ENCODE measurements at regions not wholly inside any gene's neighbourhood (a gene's known extent, or its start where the extent isn't known, plus 50 kb on each side); places are given as distances from the start of the nearest gene placed in this dataset.

DNA sequence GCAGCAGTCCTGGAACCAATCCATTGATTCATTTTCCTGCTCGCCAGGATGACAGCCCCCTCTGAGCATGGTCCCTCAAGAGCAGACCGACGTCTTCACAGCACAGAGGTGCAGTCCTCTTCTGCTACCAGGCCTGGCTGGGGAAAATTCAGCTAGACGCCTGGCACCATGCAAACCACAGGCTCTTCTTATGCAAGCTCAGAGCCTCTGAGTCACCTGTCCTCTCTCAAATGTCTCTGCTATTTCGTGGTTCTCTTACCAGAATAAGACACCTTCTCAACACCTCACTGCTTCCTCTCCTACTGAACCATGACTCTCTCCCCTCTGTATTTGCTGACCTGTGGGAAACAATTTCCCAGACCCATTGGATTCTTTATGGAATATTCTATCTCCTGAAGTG lies 79.8 kb upstream of the CYRIA start:
- Histone ChIP-seq H3K36me3 (ENCODE audit: control insufficient read depth in 2 of 2, extremely low read depth in 1 of 2, insufficient read depth in 2 of 2, low read length in 2 of 2) (no peaks in the 10 kb centered on the region), H3K4me3 (ENCODE audit: control insufficient read depth in 2 of 3, extremely low read depth in 1 of 3, insufficient read depth in 2 of 3, low read depth in 1 of 3, low read length in 3 of 3) (no peak overlapping the region), H2AFZ (ENCODE audit: control insufficient read depth, low read length) (no peak overlapping the region), H3K4me2 (ENCODE audit: control insufficient read depth, extremely low read depth, insufficient read depth, low read depth, low read length) (no peak overlapping the region), H3K27me3 (ENCODE audit: control insufficient read depth, extremely low read depth, insufficient read depth, low read length) (no peaks in the 10 kb centered on the region), H3K9ac (ENCODE audit: control insufficient read depth, extremely low read depth, insufficient read depth, low read length) (no peak overlapping the region), H4K20me1 (ENCODE audit: control insufficient read depth, extremely low read depth, insufficient read depth, low read length) (no peaks in the 10 kb centered on the region), H3K79me2 (ENCODE audit: control insufficient read depth, insufficient read depth, low read length) (no peaks in the 10 kb centered on the region), H3K9me1 (ENCODE audit: control insufficient read depth, extremely low read depth, insufficient read depth, low read length) (no peaks in the 10 kb centered on the region), H3K27ac (ENCODE audit: control insufficient read depth, insufficient read depth, low read length) (no peak overlapping the region), H3K9me3 (ENCODE audit: control insufficient read depth, low read depth, low read length) (no peaks in the 10 kb centered on the region), H3K4me1 (ENCODE audit: control insufficient read depth, extremely low read depth, insufficient read depth, low read length) (no peaks in the 10 kb centered on the region)
- dilution Hi-C loops (cut with MboI; ENCODE audit: extremely low pct_ligation_motif_present, low sequenced_read_pairs): no loop called here
- no peak for DNase-seq (ENCODE audit: low read depth, low spot score)
- TF ChIP-seq, protein P1, sequence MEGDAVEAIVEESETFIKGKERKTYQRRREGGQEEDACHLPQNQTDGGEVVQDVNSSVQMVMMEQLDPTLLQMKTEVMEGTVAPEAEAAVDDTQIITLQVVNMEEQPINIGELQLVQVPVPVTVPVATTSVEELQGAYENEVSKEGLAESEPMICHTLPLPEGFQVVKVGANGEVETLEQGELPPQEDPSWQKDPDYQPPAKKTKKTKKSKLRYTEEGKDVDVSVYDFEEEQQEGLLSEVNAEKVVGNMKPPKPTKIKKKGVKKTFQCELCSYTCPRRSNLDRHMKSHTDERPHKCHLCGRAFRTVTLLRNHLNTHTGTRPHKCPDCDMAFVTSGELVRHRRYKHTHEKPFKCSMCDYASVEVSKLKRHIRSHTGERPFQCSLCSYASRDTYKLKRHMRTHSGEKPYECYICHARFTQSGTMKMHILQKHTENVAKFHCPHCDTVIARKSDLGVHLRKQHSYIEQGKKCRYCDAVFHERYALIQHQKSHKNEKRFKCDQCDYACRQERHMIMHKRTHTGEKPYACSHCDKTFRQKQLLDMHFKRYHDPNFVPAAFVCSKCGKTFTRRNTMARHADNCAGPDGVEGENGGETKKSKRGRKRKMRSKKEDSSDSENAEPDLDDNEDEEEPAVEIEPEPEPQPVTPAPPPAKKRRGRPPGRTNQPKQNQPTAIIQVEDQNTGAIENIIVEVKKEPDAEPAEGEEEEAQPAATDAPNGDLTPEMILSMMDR (optimal IDR thresholded peaks at IDR 0.05 in 1 of 3, IDR thresholded peaks at IDR 0.05 in 1 of 3, conservative IDR thresholded peaks at IDR 0.05 in 1 of 3; ENCODE audit: extremely low read depth in 1 of 3, insufficient read depth in 2 of 3, low read length in 3 of 3): no peak
- FAIRE-seq: no peak

- Histone ChIP-seq H3K9ac (ENCODE audit: control insufficient read depth, extremely low read depth, insufficient read depth, low read length) (no peak overlapping the region), H2AFZ (ENCODE audit: control insufficient read depth, low read length) (no peak overlapping the region), H3K27me3 (ENCODE audit: control insufficient read depth, extremely low read depth, insufficient read depth, low read length) (no peaks in the 10 kb centered on the region), H3K36me3 (ENCODE audit: control insufficient read depth in 2 of 2, extremely low read depth in 1 of 2, insufficient read depth in 2 of 2, low read length in 2 of 2) (no peaks in the 10 kb centered on the region), H3K9me1 (ENCODE audit: control insufficient read depth, extremely low read depth, insufficient read depth, low read length) (no peaks in the 10 kb centered on the region), H3K27ac (ENCODE audit: control insufficient read depth, insufficient read depth, low read length) (no peak overlapping the region), H3K79me2 (ENCODE audit: control insufficient read depth, insufficient read depth, low read length) (no peaks in the 10 kb centered on the region), H3K4me2 (ENCODE audit: control insufficient read depth, extremely low read depth, insufficient read depth, low read depth, low read length) (no peak overlapping the region), H3K4me1 (ENCODE audit: control insufficient read depth, extremely low read depth, insufficient read depth, low read length) (no peaks in the 10 kb centered on the region), H3K4me3 (ENCODE audit: control insufficient read depth in 2 of 3, extremely low read depth in 1 of 3, insufficient read depth in 2 of 3, low read depth in 1 of 3, low read length in 3 of 3) (no peak overlapping the region), H3K9me3 (ENCODE audit: control insufficient read depth, low read depth, low read length) (no peaks in the 10 kb centered on the region), H4K20me1 (ENCODE audit: control insufficient read depth, extremely low read depth, insufficient read depth, low read length) (no peaks in the 10 kb centered on the region)
- TF ChIP-seq EZH2 (IDR thresholded peaks at IDR 0.05; ENCODE audit: low read length): no peak
- TF ChIP-seq, protein P1 (optimal IDR thresholded peaks at IDR 0.05 in 1 of 3, IDR thresholded peaks at IDR 0.05 in 1 of 3, conservative IDR thresholded peaks at IDR 0.05 in 1 of 3; ENCODE audit: extremely low read depth in 1 of 3, insufficient read depth in 2 of 3, low read length in 3 of 3): no peak
- DNase-seq (ENCODE audit: low read depth, low spot score) (no peak), FAIRE-seq (no peak)
- dilution Hi-C loops (cut with MboI; ENCODE audit: extremely low pct_ligation_motif_present, low sequenced_read_pairs): loop anchor here (5.0 kb wide), 1 partner anchor 102 kb away; no protein-coding TSS in a partner anchor
Observed at GRCh38 chr2:16744521-16744920, 78.9 kb upstream of the CYRIA start.
